K562 (cell line): ENCODE measurements at regions not wholly inside any gene's neighbourhood (a gene's known extent, or its start where the extent isn't known, plus 50 kb on each side); places are given as distances from the start of the nearest gene placed in this dataset.

Experiments used
- FOS ChIP-seq: IDR thresholded peaks from 3 replicates; pipeline ENCODE4 v1.6.1; 2011; ENCODE audit not compliant: insufficient read length; ENCODE audit errors: extremely low read depth
- MCM2 ChIP-seq: fragments of 450-650 bp; IDR thresholded peaks from 2 replicates; pipeline ENCODE4 v1.6.1; 2017; ENCODE audit warnings: low read depth, mild to moderate bottlenecking
- MCM3 ChIP-seq: fragments of 450-650 bp; IDR thresholded peaks from 2 replicates; pipeline ENCODE4 v1.6.1; 2016
- TF ChIP-seq, protein P1 (sequence below): fragments of 450-650 bp; conservative IDR thresholded peaks from 2 replicates; pipeline ENCODE4 v1.6.1; 2016; ENCODE audit warnings: missing genetic modification characterization, low read depth, mild to moderate bottlenecking, control low read depth, missing compliant biosample characterization
- TF ChIP-seq, protein P2 (sequence below): fragments of 450-650 bp; IDR thresholded peaks from 2 replicates; pipeline ENCODE4 v1.6.1; 2016; ENCODE audit warnings: borderline replicate concordance
- TF ChIP-seq, protein P3 (sequence below), 2 experiments: IDR thresholded peaks in 1 of 2; conservative IDR thresholded peaks in 1 of 2; 2 replicates each; pipeline ENCODE4 v1.6.1; 2016; ENCODE audit warnings: low read depth in 2 of 2, mild to moderate bottlenecking in 1 of 2, missing compliant biosample characterization in 1 of 2, missing genetic modification characterization in 1 of 2, moderate library complexity in 1 of 2
- TF ChIP-seq, protein P4 (sequence below): fragments of 250-450 bp; sonication (Bioruptor Pico); IDR thresholded peaks from 2 replicates; pipeline ENCODE4 v1.4.0; 2020

DNA sequence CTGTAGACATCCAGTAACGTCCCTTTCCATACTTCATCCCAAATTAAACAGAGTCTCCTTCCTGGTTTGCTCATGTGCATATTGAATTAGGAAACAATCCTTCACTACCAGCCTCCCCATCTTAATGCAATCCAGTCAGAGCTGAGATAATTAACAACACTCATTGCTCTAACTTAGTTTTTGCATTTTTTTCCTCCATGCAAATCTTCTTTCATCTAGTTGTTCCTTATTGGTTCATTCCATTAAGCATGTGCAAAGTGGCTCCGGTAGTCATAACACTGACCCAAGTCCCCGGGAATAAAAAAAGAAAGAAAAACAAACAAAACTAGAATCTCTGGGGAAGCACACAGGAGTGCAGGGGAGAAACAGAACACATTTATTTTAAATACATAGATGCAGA, 1176.1 kb downstream of the GATA3 start (continued):
- TF ChIP-seq, protein P1, sequence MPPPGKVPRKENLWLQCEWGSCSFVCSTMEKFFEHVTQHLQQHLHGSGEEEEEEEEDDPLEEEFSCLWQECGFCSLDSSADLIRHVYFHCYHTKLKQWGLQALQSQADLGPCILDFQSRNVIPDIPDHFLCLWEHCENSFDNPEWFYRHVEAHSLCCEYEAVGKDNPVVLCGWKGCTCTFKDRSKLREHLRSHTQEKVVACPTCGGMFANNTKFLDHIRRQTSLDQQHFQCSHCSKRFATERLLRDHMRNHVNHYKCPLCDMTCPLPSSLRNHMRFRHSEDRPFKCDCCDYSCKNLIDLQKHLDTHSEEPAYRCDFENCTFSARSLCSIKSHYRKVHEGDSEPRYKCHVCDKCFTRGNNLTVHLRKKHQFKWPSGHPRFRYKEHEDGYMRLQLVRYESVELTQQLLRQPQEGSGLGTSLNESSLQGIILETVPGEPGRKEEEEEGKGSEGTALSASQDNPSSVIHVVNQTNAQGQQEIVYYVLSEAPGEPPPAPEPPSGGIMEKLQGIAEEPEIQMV = no peak
- TF ChIP-seq MCM2 = no peak
- TF ChIP-seq, protein P2, sequence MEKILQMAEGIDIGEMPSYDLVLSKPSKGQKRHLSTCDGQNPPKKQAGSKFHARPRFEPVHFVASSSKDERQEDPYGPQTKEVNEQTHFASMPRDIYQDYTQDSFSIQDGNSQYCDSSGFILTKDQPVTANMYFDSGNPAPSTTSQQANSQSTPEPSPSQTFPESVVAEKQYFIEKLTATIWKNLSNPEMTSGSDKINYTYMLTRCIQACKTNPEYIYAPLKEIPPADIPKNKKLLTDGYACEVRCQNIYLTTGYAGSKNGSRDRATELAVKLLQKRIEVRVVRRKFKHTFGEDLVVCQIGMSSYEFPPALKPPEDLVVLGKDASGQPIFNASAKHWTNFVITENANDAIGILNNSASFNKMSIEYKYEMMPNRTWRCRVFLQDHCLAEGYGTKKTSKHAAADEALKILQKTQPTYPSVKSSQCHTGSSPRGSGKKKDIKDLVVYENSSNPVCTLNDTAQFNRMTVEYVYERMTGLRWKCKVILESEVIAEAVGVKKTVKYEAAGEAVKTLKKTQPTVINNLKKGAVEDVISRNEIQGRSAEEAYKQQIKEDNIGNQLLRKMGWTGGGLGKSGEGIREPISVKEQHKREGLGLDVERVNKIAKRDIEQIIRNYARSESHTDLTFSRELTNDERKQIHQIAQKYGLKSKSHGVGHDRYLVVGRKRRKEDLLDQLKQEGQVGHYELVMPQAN = no peak
- TF ChIP-seq, protein P3, sequence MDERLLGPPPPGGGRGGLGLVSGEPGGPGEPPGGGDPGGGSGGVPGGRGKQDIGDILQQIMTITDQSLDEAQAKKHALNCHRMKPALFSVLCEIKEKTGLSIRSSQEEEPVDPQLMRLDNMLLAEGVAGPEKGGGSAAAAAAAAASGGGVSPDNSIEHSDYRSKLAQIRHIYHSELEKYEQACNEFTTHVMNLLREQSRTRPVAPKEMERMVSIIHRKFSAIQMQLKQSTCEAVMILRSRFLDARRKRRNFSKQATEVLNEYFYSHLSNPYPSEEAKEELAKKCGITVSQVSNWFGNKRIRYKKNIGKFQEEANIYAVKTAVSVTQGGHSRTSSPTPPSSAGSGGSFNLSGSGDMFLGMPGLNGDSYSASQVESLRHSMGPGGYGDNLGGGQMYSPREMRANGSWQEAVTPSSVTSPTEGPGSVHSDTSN (CRISPR knock-in tag; IDR thresholded peaks at IDR 0.05; ENCODE audit: low read depth) = no peak
- TF ChIP-seq, protein P3 (tag; conservative IDR thresholded peaks at IDR 0.05; ENCODE audit: low read depth) = no peak
- TF ChIP-seq FOS = no peak
- TF ChIP-seq, protein P4, sequence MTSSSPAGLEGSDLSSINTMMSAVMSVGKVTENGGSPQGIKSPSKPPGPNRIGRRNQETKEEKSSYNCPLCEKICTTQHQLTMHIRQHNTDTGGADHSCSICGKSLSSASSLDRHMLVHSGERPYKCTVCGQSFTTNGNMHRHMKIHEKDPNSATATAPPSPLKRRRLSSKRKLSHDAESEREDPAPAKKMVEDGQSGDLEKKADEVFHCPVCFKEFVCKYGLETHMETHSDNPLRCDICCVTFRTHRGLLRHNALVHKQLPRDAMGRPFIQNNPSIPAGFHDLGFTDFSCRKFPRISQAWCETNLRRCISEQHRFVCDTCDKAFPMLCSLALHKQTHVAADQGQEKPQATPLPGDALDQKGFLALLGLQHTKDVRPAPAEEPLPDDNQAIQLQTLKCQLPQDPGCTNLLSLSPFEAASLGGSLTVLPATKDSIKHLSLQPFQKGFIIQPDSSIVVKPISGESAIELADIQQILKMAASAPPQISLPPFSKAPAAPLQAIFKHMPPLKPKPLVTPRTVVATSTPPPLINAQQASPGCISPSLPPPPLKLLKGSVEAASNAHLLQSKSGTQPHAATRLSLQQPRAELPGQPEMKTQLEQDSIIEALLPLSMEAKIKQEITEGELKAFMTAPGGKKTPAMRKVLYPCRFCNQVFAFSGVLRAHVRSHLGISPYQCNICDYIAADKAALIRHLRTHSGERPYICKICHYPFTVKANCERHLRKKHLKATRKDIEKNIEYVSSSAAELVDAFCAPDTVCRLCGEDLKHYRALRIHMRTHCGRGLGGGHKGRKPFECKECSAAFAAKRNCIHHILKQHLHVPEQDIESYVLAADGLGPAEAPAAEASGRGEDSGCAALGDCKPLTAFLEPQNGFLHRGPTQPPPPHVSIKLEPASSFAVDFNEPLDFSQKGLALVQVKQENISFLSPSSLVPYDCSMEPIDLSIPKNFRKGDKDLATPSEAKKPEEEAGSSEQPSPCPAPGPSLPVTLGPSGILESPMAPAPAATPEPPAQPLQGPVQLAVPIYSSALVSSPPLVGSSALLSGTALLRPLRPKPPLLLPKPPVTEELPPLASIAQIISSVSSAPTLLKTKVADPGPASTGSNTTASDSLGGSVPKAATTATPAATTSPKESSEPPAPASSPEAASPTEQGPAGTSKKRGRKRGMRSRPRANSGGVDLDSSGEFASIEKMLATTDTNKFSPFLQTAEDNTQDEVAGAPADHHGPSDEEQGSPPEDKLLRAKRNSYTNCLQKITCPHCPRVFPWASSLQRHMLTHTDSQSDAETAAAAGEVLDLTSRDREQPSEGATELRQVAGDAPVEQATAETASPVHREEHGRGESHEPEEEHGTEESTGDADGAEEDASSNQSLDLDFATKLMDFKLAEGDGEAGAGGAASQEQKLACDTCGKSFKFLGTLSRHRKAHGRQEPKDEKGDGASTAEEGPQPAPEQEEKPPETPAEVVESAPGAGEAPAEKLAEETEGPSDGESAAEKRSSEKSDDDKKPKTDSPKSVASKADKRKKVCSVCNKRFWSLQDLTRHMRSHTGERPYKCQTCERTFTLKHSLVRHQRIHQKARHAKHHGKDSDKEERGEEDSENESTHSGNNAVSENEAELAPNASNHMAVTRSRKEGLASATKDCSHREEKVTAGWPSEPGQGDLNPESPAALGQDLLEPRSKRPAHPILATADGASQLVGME (CRISPR knock-in tag) = no peak
- no peak for TF ChIP-seq MCM3
